Left ventricle myocardium inferior (tissue), 1 donor: ENCODE measurements at regions not wholly inside any gene's neighbourhood (a gene's known extent, or its start where the extent isn't known, plus 50 kb on each side); places are given as distances from the start of the nearest gene placed in this dataset.
A peak's percentile ranks its signal among the peaks of the same experiment; 100 is the strongest.

ENCODE experiments used
- DNase-seq: peaks from one replicate; pipeline ENCODE4 v3.0.0-alpha.2; 2020
- H3K27ac ChIP-seq: fragments of 200-600 bp; replicated peaks from 2 replicates; pipeline ENCODE4 v1.8.0; 2021
- H3K27me3 ChIP-seq: fragments of 200-600 bp; 2 replicates; pipeline ENCODE4 v1.8.0; 2021; ENCODE audit warnings: low read depth
- H3K36me3 ChIP-seq: fragments of 200-600 bp; 2 replicates; pipeline ENCODE4 v1.8.0; 2021
- H3K4me1 ChIP-seq: fragments of 200-600 bp; 2 replicates; pipeline ENCODE4 v1.8.0; 2021
- H3K4me3 ChIP-seq: fragments of 200-600 bp; 2 replicates; pipeline ENCODE4 v1.8.0; 2021; ENCODE audit warnings: mild to moderate bottlenecking, moderate library complexity
- H3K9me3 ChIP-seq: fragments of 200-600 bp; replicated peaks from 2 replicates; pipeline ENCODE4 v1.8.0; 2021
- intact Hi-C: fragments of 100-400 bp; cut with micrococcal nuclease; formaldehyde crosslinking; loops from one replicate; pipeline ENCODE4 v1.11.0; 2022
- TF ChIP-seq, protein P1 (sequence below): fragments of 200-600 bp; IDR thresholded peaks from 2 replicates; pipeline ENCODE4 v1.8.0; 2021; ENCODE audit warnings: antibody characterized with exemption, mild to moderate bottlenecking, borderline replicate concordance
- donor health status: DM: no; HTN: yes; CAD: no; lungs with severe emphysema.

DNA sequence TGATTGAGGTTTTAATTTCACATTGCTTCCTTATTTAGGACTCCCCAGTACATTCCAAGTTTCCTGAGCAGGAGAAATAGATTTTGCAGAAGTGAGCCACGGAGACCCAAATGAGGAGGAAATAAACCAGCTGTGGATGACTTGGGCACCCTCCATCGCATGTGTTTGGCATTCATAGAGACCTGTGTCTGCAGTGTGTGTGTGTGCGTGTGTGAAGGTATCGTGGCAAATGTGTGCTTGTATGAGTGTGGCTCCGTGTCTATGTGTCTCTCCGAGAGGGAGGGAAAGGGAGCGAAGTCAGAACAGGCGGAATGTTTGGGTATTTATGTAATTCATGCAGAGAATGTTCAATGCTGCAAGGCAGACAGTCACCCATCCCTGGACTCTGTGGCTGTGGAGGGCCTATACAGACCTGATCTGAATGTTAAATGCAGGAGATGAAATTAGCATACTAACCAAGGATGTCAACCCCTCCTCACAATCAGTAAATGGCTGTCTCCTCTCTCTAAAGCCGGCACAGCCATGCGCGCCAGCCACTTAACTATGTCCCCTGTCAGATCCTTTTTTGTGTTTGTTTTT lies 186.0 kb upstream of the ZFHX3 start:
- peaks cover 19% of the 10 kb centered on the region for H3K4me1 ChIP-seq
- H3K4me3 ChIP-seq = peak overlapping the region; percentile 54
- TF ChIP-seq, protein P1, sequence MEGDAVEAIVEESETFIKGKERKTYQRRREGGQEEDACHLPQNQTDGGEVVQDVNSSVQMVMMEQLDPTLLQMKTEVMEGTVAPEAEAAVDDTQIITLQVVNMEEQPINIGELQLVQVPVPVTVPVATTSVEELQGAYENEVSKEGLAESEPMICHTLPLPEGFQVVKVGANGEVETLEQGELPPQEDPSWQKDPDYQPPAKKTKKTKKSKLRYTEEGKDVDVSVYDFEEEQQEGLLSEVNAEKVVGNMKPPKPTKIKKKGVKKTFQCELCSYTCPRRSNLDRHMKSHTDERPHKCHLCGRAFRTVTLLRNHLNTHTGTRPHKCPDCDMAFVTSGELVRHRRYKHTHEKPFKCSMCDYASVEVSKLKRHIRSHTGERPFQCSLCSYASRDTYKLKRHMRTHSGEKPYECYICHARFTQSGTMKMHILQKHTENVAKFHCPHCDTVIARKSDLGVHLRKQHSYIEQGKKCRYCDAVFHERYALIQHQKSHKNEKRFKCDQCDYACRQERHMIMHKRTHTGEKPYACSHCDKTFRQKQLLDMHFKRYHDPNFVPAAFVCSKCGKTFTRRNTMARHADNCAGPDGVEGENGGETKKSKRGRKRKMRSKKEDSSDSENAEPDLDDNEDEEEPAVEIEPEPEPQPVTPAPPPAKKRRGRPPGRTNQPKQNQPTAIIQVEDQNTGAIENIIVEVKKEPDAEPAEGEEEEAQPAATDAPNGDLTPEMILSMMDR = no peak
- no peaks in the 10 kb centered on the region for H3K9me3 ChIP-seq
- H3K36me3 ChIP-seq = no peaks in the 10 kb centered on the region
- no peak for DNase-seq
- intact Hi-C loops = no loop called here
- H3K27me3 ChIP-seq = peaks cover 29% of the 10 kb centered on the region
- no peak overlapping the region for H3K27ac ChIP-seq

DNA sequence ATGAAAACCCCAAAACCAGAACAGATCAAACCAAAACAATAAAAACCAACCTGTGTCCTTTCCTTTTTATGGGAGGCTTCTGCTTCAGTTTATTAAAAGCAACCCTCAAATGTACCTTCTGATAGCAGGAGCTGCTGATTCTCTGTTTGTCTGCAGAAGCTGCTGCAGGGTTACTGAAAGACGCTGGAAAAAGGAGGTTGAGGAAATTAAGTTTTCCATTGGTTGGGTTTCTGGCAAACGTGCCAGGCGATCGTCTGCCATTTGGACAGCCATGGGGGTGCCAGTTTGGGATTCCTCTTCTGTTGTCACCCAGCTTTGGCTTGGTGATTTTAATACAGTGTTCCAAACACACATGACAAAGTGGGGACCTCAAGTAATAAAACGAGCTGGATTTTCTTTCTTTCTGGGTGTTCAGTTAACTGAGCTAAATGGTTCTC lies 185.4 kb upstream of the ZFHX3 start:
- no peaks in the 10 kb centered on the region for H3K36me3 ChIP-seq
- TF ChIP-seq, protein P1 = no peak
- peaks cover 23% of the 10 kb centered on the region for H3K4me1 ChIP-seq
- peaks cover 29% of the 10 kb centered on the region for H3K27me3 ChIP-seq
- intact Hi-C loops = no loop called here
- no peaks in the 10 kb centered on the region for H3K9me3 ChIP-seq
- peak overlapping the region; percentile 54 for H3K4me3 ChIP-seq
- H3K27ac ChIP-seq = no peak overlapping the region
- no peak for DNase-seq

DNA sequence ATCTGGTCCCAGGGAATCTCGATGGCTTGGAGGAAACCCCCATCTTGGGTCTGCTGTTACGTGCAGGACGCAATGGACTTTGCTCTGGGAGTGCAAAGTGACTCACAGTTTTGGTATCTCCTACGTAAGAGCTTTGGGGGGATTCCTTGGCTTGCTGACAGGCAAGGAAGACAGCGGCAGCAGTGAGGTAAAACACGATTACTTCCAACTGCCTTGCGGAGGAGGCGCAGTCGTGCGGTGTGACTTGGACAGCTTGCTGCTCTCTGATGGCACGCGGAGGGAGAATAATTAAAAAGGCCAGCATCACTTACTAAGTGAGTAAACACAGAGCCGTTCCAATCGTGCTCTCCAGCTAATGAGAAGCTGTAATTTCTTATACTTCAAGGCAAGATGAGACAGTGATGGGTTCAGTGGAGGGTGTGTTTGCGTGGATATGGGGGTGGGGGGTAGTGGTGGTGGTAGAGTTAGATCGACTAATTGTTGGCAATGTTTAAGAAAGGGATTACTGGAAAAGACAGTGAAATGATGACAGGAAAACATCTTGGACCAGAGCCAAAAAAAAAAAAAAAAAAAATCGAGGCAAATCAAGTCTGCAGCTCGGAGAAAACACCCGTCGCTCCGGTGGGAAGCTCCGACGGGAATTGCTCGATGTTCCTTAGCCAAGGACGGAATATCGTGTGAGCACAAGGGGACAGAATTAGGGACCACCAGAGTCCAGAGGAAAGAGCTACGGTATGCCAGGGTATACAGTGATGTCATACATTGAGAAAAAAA lies 184.8 kb upstream of the ZFHX3 start:
- intact Hi-C loops = no loop called here

DNA sequence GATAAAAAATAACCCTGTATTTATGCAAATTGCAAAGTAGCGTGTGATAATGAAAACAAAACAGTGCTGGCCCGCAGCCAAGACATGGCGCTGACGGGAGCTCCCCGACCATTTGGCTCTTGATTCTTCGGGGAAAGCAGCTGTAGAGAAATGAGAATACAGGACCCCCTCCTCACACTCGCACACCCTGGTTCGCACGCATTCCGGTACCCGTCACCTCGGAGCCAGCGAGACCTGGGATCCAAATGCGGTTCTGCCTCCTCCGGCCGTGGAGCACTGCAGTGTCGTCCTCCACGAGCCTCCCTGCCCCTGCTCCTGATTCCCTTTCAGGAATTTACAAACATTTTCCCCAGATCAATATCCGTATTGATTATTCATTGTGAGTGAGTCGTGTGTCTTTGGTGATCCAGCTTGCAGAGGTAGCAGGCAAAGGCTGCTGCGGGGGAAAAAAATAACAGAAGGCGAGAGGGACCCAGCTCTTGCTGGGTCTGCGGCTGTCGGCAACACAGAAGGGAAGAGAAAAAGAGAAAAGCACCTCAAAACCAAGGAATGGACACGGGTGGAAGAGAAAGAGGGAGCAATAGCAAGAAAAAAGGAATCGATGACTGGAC lies 184.1 kb upstream of the ZFHX3 start:
- no peak for DNase-seq
- Histone ChIP-seq H3K9me3 (no peaks in the 10 kb centered on the region), H3K4me3 (peak overlapping the region; percentile 54), H3K4me1 (peaks cover 24% of the 10 kb centered on the region), H3K27ac (peak overlapping the region; percentile 12), H3K36me3 (no peaks in the 10 kb centered on the region), H3K27me3 (peaks cover 29% of the 10 kb centered on the region)
- TF ChIP-seq, protein P1 = no peak
- intact Hi-C loops = no loop called here

More for the DNA sequence above, 184.8 kb upstream of the ZFHX3 start:
- peak; percentile 16 for DNase-seq
- Histone ChIP-seq H3K36me3 (no peaks in the 10 kb centered on the region), H3K4me3 (peak overlapping the region; percentile 54), H3K9me3 (no peaks in the 10 kb centered on the region), H3K27ac (peak overlapping the region; percentile 23), H3K4me1 (peaks cover 24% of the 10 kb centered on the region), H3K27me3 (peaks cover 29% of the 10 kb centered on the region)
- TF ChIP-seq, protein P1 = no peak

DNA sequence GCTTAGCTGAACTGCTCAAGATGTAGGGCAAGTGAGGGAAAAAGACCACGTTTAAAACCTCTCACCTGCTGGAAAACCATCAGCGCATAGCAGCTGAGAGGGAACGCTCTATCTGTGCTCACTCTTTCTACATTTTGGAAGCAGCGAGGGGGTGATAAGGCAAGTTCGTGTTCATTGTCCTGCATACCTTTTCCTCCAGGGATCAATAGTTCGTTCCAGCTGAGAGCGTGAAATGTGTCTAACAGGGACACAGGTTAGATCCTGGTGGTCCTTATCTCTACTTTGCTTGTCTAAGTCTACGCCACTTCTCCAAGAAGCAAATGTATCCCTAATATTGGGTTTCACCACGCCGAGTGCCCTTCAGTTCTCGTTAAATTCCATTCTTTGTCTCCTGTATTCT lies 183.5 kb upstream of the ZFHX3 start:
- DNase-seq = no peak
- H3K9me3 ChIP-seq = no peaks in the 10 kb centered on the region
- peaks cover 26% of the 10 kb centered on the region for H3K27me3 ChIP-seq
- H3K4me3 ChIP-seq = no peak overlapping the region
- H3K27ac ChIP-seq = no peak overlapping the region
- no peaks in the 10 kb centered on the region for H3K36me3 ChIP-seq
- TF ChIP-seq, protein P1 = no peak
- peaks cover 24% of the 10 kb centered on the region for H3K4me1 ChIP-seq
- intact Hi-C loops = no loop called here
